ENCODE measurements at regions not wholly inside any gene's neighbourhood (a gene's known extent, or its start where the extent isn't known, plus 50 kb on each side); places are given as distances from the start of the nearest gene placed in this dataset.

DNA sequence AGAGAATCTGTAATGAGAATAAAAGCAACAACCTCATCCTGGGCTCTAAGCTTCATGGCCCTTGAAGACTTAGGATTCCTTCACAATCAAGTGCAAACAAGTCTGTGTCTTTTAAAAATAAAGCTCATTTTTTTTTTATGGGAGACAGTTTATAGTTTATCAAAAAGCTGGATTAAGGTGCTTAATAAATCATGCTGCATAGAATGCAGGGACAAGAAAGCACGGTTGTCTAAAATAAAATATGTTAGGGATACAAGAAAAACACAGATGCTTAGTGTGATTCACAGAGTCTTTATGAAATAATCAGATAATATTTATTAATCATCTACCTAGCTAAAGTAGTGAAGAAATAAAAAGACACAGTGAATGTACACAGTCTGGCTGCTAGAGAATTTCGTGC, 2045.9 kb upstream of the WWC1 start:
- TF ChIP-seq, protein P1, sequence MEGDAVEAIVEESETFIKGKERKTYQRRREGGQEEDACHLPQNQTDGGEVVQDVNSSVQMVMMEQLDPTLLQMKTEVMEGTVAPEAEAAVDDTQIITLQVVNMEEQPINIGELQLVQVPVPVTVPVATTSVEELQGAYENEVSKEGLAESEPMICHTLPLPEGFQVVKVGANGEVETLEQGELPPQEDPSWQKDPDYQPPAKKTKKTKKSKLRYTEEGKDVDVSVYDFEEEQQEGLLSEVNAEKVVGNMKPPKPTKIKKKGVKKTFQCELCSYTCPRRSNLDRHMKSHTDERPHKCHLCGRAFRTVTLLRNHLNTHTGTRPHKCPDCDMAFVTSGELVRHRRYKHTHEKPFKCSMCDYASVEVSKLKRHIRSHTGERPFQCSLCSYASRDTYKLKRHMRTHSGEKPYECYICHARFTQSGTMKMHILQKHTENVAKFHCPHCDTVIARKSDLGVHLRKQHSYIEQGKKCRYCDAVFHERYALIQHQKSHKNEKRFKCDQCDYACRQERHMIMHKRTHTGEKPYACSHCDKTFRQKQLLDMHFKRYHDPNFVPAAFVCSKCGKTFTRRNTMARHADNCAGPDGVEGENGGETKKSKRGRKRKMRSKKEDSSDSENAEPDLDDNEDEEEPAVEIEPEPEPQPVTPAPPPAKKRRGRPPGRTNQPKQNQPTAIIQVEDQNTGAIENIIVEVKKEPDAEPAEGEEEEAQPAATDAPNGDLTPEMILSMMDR (IDR thresholded peaks at IDR 0.05): no peak
- TF ChIP-seq POLR2A (IDR thresholded peaks at IDR 0.05): no peak
